GM18499 (cell line): ENCODE measurements at regions not wholly inside any gene's neighbourhood (a gene's known extent, or its start where the extent isn't known, plus 50 kb on each side); places are given as distances from the start of the nearest gene placed in this dataset.
"Not testable (repeated sequence)": the region's sequence is repeated elsewhere in the genome, so short reads cannot be mapped to it uniquely, and the experiment has no call there.

Experiments used
- ATAC-seq: cut with Tn5 transposase; IDR thresholded peaks from one replicate; pipeline ENCODE4 v1.9.1; 2021; ENCODE audit warnings: moderate number of reproducible peaks; ENCODE audit not compliant: insufficient read depth, unreplicated experiment

- ATAC-seq = no peak
Observed at GRCh38 chr13:39803156-39803555, 147.7 kb downstream of the COG6 start.

DNA sequence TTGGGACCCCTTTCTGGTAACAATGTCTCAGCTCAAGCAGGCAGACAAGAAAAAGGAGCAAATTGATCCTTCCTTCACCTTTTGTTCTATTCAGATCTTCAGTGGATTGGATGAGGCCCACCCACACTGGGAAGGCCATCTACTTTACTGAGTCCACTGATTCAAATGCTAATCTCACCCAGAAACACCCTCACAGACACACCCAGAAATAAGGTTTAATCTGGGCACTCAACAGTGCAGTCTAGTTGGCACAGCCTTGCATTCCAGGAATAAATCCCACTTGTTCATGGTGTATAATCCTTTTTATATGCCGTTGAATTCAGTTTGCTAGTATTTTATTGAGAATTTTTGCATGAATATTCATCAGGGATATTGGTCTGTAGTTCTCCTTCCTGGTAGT is 148.4 kb downstream of the COG6 start:
- ATAC-seq = no peak

DNA sequence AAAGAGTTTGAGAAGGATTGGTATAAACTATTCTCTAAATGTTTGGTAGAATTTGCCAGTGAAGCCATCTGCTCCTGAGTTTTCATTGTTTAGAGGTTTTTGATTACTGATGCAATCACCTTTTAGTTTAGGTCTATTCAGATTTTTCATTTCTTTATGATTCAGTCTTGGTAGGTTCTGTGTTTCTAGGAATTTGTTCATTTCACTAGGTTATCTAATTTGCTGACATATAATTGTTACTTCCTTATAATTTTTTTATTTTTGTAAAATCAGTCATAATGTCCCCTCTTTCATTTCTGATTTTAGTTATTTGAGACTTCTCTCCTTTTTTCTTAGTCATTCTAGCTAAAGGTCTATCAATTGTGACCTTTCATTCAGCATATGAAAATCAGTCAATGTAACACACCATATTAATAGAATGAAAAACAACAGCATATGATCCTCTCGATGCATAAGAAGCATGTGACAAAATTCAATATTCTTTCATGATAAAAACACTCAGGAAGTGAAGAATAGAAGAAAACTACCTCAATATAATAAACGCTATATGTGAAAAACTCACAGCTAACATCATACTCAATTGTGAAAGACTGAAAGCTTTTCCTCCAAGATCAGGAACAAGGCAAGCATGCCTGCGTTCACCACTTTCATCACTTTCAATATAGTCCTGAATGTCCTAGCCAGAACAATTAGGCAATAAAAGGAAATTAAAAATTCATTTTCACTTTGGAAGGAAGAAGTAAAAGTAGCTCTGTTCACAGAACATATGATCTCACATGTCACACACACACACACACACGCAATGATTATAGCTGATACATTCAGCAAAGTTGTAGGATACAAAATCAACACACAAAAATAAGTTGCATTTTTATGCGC is 149.1 kb downstream of the COG6 start:
- ATAC-seq = no peak

- ATAC-seq = no peak
Observed at GRCh38 chr13:39809466-39809865, 154.0 kb downstream of the COG6 start.

GRCh38 chr13:39810091-39810877 is 154.8 kb downstream of the COG6 start:
- no peak for ATAC-seq

DNA sequence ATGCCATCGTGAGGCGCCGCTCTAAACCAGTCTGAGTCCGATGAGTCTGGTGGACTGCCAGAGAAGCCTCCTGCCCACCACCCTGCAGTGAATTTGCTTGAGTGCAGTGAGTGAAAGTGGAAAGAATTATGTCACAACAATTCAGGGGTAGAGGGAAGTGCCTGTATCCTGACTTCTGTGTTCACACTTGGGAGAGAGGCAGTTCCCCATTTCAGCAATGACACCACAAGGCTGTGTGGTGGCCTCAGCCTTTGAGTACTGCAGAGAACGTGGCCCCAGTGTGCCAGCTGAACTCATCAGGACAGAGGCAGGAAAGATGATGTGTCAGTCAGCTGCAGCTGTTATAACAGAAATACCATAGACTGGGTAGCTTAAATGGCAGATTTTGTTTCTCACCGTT is 155.6 kb downstream of the COG6 start:
- no peak for ATAC-seq

DNA sequence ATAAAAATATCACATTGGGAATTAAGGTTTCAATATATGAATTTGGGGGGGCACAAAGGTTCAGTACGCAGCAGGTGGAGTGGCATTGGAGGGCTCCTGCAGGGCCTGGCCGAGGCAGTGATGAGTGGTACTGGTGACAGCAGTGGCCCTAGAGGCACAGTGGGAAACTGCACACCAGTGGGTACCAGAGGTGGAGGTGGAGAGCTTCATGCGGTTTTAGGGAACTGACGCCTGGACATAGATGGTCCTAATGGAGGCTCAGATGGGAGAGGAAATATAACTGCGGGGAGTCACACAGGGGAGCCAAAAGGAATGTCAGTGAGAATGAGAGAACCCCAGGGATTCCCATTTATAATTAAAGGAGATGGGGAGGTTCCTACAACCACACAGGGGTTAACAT is 156.2 kb downstream of the COG6 start:
- no peak for ATAC-seq

GRCh38 chr13:39815345-39816111 is 160.1 kb downstream of the COG6 start:
- ATAC-seq = no peak

DNA sequence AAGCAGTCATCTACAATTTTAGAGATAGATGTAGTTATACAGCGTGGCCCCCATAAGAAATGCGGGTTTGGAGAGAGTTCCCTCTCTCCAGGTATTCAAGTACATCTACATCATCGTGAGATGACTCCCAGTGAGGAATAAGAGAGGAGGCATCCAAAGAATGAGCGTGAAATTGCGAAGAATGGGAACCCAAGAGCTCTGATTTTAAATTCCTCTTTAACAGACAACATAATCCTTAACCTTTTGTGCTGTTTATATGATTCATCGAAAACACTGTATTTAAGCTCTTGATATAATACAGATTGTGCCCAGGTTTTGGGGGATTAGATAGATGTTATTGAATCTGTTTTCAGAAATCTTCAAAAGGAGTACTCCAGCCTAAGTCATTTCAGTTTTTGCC is 161.5 kb downstream of the COG6 start:
- no peak for ATAC-seq

DNA sequence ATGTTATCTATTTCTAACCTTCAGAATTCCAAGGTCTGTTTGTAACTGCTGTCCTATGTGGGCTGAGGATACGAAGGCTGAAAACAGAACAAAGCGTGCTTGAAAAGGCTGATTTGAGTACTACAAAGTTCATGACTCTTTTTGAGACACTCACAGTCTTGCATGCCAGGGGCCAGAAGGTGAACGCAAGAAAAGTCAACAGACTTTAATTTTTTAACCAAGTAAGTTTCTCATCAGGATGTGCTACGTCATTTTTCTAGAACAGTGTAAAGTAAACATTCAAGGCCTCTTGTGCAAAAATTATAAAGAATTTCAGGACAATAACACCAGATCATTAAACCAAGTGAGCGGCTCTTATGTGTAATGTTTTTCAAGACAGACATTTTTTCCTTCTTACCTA is 163.5 kb downstream of the COG6 start:
- ATAC-seq = no peak

- no peak for ATAC-seq
Observed at GRCh38 chr13:39820606-39821005, 165.1 kb downstream of the COG6 start.

- ATAC-seq = no peak
Observed at GRCh38 chr13:39821977-39822376, 166.5 kb downstream of the COG6 start.

- no peak for ATAC-seq
Observed at GRCh38 chr13:39822437-39822836, 167.0 kb downstream of the COG6 start.

GRCh38 chr13:39823063-39823713 is 167.7 kb downstream of the COG6 start:
- ATAC-seq = no peak

GRCh38 chr13:39825886-39826285 is 170.4 kb downstream of the COG6 start:
- no peak for ATAC-seq

GRCh38 chr13:39835253-39835652 is 179.8 kb downstream of the COG6 start:
- no peak for ATAC-seq

DNA sequence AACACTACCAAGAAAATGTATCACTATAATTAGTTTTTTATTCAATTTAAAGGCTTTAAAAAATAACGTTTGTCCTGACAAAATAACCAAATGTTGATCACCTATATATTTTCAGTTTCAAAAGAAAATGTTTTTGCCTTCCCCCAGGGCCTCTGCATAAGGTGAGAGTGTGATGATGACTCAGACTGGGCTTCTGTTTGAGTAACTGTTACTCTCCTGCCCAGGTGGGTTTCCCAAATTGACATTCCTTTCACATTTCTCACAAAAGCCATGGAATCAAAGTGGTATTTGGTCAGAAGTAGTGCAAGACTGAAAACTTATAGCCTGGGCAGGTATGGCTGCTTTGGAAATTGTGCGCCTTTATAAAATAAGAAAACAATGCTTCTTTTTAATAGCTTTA is 180.6 kb downstream of the COG6 start:
- ATAC-seq = no peak

DNA sequence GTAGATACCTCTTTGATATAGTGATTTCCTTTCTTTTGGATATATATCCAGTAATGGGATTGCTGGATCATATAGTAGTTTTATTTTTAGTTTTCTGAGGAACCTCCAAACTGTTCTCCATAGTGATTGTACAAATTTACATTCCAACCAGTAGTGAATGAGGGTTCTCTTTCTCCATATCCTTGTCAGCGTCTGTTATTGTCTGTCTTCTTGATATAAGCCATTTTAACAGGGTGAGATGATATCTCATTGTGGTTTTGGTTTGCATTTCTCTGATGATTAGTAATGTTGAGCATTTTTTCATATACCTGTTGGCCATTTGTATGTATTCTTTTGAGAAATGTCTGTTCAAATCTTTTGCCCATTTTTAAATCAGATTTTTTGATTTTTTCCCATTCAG is 182.4 kb downstream of the COG6 start:
- ATAC-seq = not testable (repeated sequence)

GRCh38 chr13:39840201-39840600 is 184.7 kb downstream of the COG6 start:
- ATAC-seq = no peak

GRCh38 chr13:39847336-39847735 is 191.9 kb downstream of the COG6 start:
- ATAC-seq = no peak
